ENCODE measurements at regions not wholly inside any gene's neighbourhood (a gene's known extent, or its start where the extent isn't known, plus 50 kb on each side); places are given as distances from the start of the nearest gene placed in this dataset.
"Not testable (repeated sequence)": the region's sequence is repeated elsewhere in the genome, so short reads cannot be mapped to it uniquely, and the experiment has no call there.

DNA sequence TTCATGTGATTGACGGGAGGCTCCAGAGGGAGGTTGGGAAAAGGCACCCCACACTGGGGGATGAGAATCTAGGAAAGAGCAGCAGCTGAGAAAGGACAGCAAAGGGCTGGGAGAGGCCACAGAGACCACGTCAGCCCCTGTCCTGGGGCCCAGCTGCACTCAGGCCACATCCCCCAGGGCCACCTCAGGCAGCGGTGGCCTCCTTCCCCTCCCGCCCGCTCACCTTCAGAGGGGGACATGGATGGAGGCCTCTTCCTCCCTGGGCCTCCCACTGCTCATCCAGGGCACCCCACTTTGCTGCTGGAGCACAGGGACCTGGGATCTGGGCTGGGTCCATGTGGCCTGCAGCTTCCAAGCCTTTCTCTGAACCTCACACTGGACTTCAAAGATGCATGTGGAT is 199.8 kb upstream of the HDAC4 start:
- no peaks in the 10 kb centered on the region for H3K27me3 Mint-ChIP-seq
- H3K27ac Mint-ChIP-seq, result no peak overlapping the region
- H3K4me1 Mint-ChIP-seq (ENCODE audit: low read depth), result no peaks in the 10 kb centered on the region
- H3K4me3 Mint-ChIP-seq, result no peak overlapping the region
- H3K9me3 Mint-ChIP-seq (ENCODE audit: low read depth), result no peaks in the 10 kb centered on the region
- no peaks in the 10 kb centered on the region for H3K36me3 Mint-ChIP-seq

DNA sequence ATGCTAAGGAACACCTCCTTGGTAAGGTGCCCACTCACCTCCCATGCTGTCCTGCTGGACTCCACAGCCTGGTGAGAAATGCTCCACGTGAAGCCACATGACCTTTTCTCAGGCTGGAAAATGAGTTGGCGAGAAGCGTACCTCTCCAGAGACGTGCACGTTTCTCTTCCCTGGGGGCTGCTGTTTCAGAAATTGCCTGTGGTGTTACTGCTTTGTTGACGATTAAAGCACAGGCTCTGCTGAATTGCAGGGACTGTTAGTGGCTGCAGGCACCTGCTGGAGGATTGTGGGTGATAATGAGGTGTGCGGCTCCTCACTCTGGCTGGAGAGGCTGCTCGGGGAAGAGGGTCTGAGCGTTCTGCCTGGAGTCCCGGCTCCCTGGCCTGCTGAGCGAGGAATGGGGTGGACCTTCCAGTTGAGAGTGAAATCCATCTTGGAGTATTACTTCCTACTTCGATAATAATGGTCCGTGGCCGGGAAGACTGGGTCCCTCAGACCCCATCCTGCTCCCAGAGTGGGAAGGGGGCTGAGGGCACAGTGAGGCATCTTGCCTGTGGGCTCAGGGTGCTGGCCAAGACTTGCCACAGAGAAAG is 199.3 kb upstream of the HDAC4 start:
- Mint-ChIP-seq H3K36me3 (no peaks in the 10 kb centered on the region), H3K4me3 (no peak overlapping the region), H3K27ac (no peak overlapping the region), H3K4me1 (ENCODE audit: low read depth) (no peaks in the 10 kb centered on the region), H3K27me3 (no peaks in the 10 kb centered on the region), H3K9me3 (ENCODE audit: low read depth) (no peaks in the 10 kb centered on the region)

DNA sequence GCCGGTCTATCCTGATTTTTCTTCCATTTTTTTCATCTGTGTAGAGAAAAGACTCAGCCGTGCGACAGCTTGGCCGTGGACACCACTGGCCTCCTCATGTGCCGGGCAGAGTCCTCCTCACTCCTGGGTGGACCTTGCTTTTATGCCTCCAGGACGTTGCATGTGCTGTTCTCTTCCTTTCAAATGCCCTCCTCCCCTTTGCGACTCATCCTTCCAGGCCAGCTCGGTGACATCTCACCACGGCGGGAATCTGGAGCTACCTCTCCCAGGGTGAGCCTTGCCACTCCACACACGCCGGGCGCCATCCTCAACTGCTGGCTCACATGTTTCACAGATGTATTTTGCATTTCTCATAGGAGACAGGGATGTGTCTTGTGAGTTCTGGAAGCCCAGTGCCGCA is 198.5 kb upstream of the HDAC4 start:
- Mint-ChIP-seq H3K27me3 (no peaks in the 10 kb centered on the region), H3K9me3 (ENCODE audit: low read depth) (no peaks in the 10 kb centered on the region), H3K27ac (no peak overlapping the region), H3K4me3 (no peak overlapping the region), H3K4me1 (ENCODE audit: low read depth) (no peaks in the 10 kb centered on the region), H3K36me3 (no peaks in the 10 kb centered on the region)

DNA sequence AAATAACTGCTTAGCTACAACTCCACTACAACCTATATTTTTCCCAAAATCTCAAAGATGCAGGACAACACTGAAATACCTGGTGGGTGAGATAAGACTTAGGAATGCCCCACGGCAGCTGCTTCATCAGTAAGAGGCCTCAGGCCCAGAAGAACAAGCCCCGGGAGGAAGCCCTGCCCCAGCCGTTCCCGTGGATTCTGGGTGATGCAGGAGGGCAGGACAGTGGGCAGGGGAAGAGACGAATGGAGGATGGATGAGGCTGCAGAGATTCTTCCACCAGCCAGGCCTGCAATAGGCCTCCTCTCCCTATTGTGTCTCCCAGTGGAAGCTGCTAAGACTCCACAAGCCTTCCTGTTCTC is 197.9 kb upstream of the HDAC4 start:
- Mint-ChIP-seq H3K9me3 (ENCODE audit: low read depth) (no peaks in the 10 kb centered on the region), H3K4me3 (no peak overlapping the region), H3K27ac (no peak overlapping the region), H3K4me1 (ENCODE audit: low read depth) (no peaks in the 10 kb centered on the region), H3K36me3 (no peaks in the 10 kb centered on the region), H3K27me3 (no peaks in the 10 kb centered on the region)

DNA sequence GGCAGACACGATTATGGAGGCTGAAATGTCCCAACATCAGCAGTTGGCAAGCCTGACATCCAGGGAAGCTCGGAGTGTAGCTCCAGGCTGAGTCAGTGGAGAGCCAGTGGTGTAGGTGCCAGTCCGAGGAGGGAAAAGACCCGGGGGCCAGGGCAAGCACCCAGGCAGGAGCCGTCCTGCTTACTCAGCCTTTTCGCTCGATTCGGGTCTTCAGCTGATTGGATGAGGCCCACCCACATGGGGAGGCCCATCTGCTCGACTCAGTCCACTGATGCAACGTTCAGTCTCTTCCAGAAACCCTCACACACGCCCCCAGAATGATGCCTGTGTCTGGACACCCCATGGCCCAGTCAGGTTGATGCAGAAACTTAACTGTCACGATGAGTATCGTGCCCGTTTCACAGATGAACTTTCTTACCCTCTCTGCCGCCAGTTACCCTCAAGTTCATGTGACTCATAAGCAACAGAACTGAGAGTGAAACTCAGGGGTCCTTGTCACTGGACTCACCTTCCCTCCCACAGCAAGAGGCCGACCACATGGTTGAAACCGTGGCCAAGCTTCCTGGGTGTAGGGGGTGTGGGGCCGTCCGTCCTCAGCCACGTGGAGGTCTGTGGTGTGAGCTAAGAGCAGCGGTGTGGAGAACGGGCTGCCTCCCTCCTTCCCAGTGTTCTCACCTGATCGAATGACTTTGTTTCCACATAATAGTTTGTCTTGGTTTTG is 197.4 kb upstream of the HDAC4 start:
- no peaks in the 10 kb centered on the region for H3K4me1 Mint-ChIP-seq (ENCODE audit: low read depth)
- H3K36me3 Mint-ChIP-seq, result no peaks in the 10 kb centered on the region
- H3K27me3 Mint-ChIP-seq, result no peaks in the 10 kb centered on the region
- H3K27ac Mint-ChIP-seq, result no peak overlapping the region
- no peaks in the 10 kb centered on the region for H3K9me3 Mint-ChIP-seq (ENCODE audit: low read depth)
- H3K4me3 Mint-ChIP-seq, result no peak overlapping the region

DNA sequence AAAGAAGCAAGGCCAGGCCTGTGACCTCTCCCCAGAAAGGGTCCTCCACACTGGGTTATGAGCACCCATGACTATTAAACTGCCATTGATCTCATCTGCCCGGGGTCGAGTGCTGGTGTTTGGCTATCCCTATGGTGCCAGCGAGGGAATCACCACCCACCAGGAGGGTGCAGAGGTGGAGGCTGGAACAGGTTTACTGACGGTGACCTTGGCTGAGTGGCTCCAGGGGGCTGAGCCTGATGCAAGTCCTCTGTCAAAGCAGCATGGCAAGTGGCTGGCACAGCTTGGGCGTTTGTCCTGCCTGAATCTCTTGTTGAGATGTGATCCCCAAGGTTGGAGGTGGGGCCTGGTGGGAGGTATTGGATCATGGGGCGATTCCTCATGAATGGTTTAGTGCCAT is 196.4 kb upstream of the HDAC4 start:
- Mint-ChIP-seq H3K27ac (no peak overlapping the region), H3K4me3 (no peak overlapping the region), H3K27me3 (no peaks in the 10 kb centered on the region), H3K9me3 (ENCODE audit: low read depth) (no peaks in the 10 kb centered on the region), H3K4me1 (ENCODE audit: low read depth) (no peaks in the 10 kb centered on the region), H3K36me3 (no peaks in the 10 kb centered on the region)

DNA sequence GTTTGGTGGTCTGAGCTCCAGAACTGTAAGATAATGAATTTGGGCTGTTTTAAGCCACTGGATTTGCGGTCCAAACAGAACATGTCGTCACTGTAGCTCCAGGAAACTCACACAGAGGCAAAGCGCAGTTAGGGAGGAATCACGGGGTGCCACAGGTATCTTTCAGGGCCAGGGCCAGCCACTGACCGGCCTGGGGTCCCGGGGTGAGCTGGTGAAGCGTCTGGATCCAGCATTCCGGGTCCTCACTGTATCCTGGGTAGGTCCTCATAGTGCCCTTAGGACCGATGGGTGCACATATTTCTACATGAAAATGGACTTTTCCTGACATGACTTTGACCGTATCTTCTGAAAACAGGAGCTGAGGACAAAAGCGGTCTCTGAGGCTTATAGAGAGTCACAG is 196.0 kb upstream of the HDAC4 start:
- no peaks in the 10 kb centered on the region for H3K36me3 Mint-ChIP-seq
- H3K4me3 Mint-ChIP-seq, result no peak overlapping the region
- no peak overlapping the region for H3K27ac Mint-ChIP-seq
- no peaks in the 10 kb centered on the region for H3K4me1 Mint-ChIP-seq (ENCODE audit: low read depth)
- H3K9me3 Mint-ChIP-seq (ENCODE audit: low read depth), result no peaks in the 10 kb centered on the region
- H3K27me3 Mint-ChIP-seq, result no peaks in the 10 kb centered on the region

DNA sequence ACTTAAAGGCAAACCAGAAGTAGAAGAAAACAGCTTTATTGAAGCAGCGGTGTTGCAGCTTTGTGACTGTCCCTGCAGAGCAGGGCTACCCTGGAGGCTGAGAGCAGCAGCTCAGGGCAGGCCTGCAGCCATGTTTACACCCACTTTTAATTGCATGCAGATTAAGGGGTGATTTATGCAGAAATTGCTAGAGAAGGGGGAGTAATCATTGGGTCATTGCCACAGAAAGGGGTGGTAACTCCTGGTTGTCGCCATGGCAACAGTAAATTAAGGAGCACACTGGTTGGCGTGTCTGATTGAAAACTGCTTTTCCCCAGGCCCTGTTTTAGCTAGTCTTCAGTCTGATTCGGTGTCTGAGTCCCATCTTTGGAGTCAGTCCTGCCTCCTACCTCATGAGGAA is 195.4 kb upstream of the HDAC4 start:
- no peaks in the 10 kb centered on the region for H3K27me3 Mint-ChIP-seq
- no peaks in the 10 kb centered on the region for H3K4me1 Mint-ChIP-seq (ENCODE audit: low read depth)
- no peak overlapping the region for H3K27ac Mint-ChIP-seq
- H3K4me3 Mint-ChIP-seq, result no peak overlapping the region
- H3K36me3 Mint-ChIP-seq, result no peaks in the 10 kb centered on the region
- no peaks in the 10 kb centered on the region for H3K9me3 Mint-ChIP-seq (ENCODE audit: low read depth)

DNA sequence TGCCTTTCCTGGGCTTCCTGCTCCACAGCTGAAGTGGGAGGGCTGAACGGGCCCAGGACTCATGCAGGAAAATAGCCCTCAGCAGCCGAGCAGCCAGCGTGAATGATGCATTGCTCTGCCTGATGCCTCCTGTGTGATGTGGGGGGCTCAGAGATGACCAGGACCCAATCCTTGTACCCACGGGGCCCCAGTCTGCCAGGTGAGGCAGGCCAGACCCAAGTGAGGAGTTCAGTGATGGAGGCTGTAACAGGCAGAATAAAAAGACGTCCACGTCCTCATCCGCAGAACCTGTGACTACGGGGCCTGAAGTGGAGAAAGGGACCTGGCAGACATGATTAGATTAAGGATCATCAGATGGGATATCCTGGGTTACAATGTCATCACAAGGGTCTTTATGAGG is 194.9 kb upstream of the HDAC4 start:
- Mint-ChIP-seq H3K27me3 (no peaks in the 10 kb centered on the region), H3K4me3 (no peak overlapping the region), H3K4me1 (ENCODE audit: low read depth) (no peaks in the 10 kb centered on the region), H3K27ac (no peak overlapping the region), H3K36me3 (no peaks in the 10 kb centered on the region), H3K9me3 (ENCODE audit: low read depth) (no peaks in the 10 kb centered on the region)

DNA sequence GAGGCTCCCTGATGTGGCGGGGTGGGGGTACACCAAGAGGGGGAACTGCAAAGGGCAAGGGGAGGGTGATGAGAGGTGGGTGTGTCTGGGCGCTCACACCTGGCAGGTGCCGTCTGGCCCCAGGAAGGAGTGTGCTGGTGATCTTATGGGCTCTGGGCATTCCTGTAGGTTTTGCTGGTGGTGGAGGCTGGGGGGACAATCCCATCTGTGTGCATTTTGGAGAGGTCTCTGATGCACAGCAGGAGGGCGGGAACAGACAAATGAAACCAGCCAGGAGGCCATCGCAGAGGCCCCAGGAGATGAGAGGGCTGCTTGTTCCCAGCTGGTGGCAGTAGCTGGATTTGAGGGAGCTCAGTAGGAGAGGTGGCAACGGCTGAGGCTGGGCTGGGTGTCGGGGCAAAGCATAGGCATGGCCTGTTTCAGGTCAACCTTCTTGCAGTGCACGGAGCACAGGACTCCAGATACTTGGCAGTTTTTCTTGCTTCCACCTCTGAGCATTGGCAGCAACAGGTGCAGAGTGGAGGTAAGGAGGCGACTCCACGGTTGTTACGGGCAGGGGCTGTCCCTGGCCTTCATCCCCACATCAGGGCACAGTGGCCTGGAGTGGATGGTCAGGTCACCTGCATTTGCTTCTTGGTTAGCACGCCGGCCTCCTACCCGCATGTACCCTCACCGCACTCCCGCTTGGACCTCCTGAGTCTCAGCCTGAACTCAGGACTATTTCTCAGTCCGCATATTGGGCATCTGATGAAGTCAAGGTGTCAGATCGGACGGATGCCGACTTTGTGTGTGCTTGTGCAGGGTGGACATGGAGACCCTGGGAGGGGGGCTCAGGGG is 194.2 kb upstream of the HDAC4 start:
- no peak overlapping the region for H3K27ac Mint-ChIP-seq
- no peaks in the 10 kb centered on the region for H3K27me3 Mint-ChIP-seq
- H3K9me3 Mint-ChIP-seq (ENCODE audit: low read depth), result no peaks in the 10 kb centered on the region
- no peak overlapping the region for H3K4me3 Mint-ChIP-seq
- H3K36me3 Mint-ChIP-seq, result no peaks in the 10 kb centered on the region
- no peaks in the 10 kb centered on the region for H3K4me1 Mint-ChIP-seq (ENCODE audit: low read depth)

DNA sequence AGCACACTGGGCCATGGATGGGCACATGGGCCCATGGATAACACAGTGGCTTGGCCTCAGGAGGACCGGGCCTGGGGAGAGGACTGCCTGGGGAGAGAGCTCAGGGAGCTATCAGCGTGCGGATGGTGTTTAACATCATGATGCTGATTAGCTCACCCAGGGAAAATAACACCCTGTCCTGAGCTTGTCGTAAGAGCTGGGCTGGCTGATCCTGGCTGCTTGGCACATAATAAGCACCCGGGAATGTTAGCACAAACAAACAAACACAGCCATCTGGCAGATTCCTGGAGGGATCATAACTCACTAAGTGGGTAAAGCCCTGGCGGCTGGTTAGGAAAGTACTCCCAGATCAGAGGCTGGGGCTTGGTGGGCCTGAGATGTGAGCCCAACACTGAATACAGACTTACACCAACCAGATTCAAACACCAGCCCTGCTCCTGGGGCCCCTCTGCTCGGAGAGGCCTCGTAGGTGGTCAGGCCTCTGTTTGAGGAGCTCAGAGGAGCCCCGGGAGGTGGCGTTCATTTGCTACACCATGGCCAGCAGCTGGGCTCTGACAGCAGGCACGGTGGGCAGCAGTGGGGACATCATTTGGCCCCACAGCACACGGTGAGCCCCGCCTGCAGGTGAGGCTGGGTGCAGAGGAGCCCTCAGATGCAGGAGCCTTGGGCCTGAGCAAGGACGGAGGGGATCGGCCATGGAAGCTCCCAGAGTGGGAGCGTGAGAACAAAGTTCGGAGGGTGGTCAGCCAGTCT is 193.4 kb upstream of the HDAC4 start:
- no peaks in the 10 kb centered on the region for H3K36me3 Mint-ChIP-seq
- H3K4me3 Mint-ChIP-seq, result no peak overlapping the region
- H3K27me3 Mint-ChIP-seq, result no peaks in the 10 kb centered on the region
- H3K9me3 Mint-ChIP-seq (ENCODE audit: low read depth), result no peaks in the 10 kb centered on the region
- no peak overlapping the region for H3K27ac Mint-ChIP-seq
- H3K4me1 Mint-ChIP-seq (ENCODE audit: low read depth), result no peaks in the 10 kb centered on the region

DNA sequence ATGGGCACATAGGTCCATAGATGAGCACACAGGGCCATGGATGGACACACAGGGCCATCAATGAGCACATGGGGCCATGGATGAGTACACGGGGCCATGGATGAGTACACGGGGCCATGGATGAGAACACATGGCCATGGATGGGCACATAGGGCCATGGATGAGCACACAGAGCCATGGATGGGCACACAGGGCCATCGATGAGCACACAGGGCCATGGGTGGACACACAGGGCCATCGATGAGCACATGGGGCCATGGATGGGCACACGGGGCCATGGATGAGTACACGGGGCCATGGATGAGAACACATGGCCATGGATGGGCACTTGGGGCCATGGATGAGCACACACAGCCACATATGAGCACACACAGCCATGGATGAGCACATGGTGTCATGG is 192.6 kb upstream of the HDAC4 start:
- H3K4me1 Mint-ChIP-seq (ENCODE audit: low read depth), result no peaks in the 10 kb centered on the region
- H3K4me3 Mint-ChIP-seq, result no peak overlapping the region
- H3K9me3 Mint-ChIP-seq (ENCODE audit: low read depth), result no peaks in the 10 kb centered on the region
- H3K27ac Mint-ChIP-seq, result no peak overlapping the region
- H3K36me3 Mint-ChIP-seq, result no peaks in the 10 kb centered on the region
- no peaks in the 10 kb centered on the region for H3K27me3 Mint-ChIP-seq

DNA sequence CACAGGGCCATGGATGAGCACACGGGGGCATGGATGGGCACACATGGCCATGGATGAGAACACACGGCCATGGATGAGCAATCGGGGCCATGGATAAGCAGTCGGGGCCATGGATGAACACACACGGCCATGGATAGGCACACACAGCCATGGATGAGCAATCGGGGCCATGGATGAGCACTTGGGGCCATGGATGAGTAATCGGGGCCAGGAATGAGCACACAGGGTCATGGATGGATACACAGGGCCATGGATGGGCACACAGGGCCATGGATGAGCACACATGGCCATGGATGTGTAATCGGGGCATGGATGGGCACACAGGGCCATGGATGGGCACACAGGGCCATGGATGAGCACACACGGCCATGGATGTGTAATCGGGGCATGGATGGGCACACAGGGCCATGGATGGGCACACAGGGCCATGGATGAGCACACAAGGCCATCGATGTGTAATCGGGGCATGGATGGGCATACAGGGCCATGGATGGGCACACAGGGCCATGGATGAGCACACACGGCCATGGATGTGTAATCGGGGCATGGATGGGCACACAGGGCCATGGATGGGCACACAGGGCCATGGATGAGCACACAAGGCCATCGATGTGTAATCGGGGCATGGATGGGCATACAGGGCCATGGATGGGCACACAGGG is 191.9 kb upstream of the HDAC4 start:
- not testable (repeated sequence) for H3K9me3 Mint-ChIP-seq (ENCODE audit: low read depth); H3K27ac Mint-ChIP-seq; H3K4me3 Mint-ChIP-seq; H3K4me1 Mint-ChIP-seq (ENCODE audit: low read depth); H3K36me3 Mint-ChIP-seq; H3K27me3 Mint-ChIP-seq

DNA sequence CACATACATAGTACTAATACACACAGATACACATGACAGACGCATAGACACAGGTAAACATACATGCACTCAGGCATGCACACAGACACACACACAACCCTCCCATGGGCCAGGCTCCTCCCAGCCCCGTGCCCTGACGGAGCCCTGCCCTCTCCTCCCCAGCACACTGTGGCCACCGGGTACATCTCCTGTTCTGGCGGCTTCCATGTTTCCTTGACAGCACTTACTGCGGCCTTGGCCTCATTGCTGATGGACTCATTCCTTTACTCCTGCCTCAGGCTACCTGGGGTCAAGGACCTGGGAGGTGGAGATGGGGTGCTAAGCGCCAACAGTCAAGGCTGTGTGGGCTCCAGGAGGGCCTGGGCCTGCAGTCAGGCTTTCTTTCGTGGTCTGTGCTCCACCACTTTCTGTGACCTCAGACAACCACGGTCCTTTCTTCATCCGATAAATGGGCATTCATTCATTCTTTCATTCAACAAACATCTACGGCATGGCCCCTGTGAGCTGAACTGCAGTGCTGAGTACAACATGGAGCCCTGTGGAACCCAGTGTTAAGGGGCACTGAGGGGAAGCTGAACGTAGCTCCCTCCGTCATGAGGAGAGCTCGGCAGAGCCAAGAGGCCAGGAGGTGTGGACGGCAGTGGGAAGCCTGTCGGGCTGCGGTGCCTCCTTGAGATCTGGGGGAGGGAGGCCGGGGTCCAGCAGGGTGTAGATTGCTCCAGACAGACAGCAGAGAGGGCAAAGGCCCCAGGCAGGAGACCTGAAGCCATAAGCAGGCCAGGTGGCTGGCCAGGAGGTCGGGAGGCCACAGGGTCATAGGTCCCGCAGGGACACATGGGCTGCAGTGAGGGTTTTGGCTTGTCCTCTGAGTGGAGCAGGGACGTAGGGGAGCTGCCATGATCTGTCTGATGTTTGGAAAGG is 190.4 kb upstream of the HDAC4 start:
- H3K9me3 Mint-ChIP-seq (ENCODE audit: low read depth), result no peaks in the 10 kb centered on the region
- no peak overlapping the region for H3K27ac Mint-ChIP-seq
- no peak overlapping the region for H3K4me3 Mint-ChIP-seq
- H3K4me1 Mint-ChIP-seq (ENCODE audit: low read depth), result no peaks in the 10 kb centered on the region
- H3K27me3 Mint-ChIP-seq, result no peaks in the 10 kb centered on the region
- no peaks in the 10 kb centered on the region for H3K36me3 Mint-ChIP-seq
